Smooth muscle cell (in vitro differentiated cells): ENCODE measurements at regions not wholly inside any gene's neighbourhood (a gene's known extent, or its start where the extent isn't known, plus 50 kb on each side); places are given as distances from the start of the nearest gene placed in this dataset.

Experiments
- DNase-seq: peaks from one replicate; lab custom pipeline; 2025; ENCODE audit not compliant: unreplicated experiment; lab: John Stamatoyannopoulos, UW
- H2AFZ ChIP-seq: fragments of 200-600 bp; sonication (generic); 2 replicates; pipeline ENCODE4 v1.6.0; 2016; ENCODE audit warnings: antibody characterized with exemption, low read depth, mild to moderate bottlenecking
- H3F3A ChIP-seq: fragments of 200-600 bp; sonication (generic); 2 replicates; pipeline ENCODE4 v1.6.0; 2017; ENCODE audit warnings: antibody characterized with exemption, low read depth
- H3K27ac ChIP-seq: fragments of 200-600 bp; sonication (generic); 2 replicates; pipeline ENCODE4 v1.5.1; 2016; ENCODE audit warnings: low read depth, mild to moderate bottlenecking
- H3K27me3 ChIP-seq: fragments of 200-600 bp; sonication (generic); 2 replicates; pipeline ENCODE4 v1.6.1; 2016; ENCODE audit warnings: low read depth, mild to moderate bottlenecking
- H3K36me3 ChIP-seq: fragments of 200-600 bp; sonication (generic); 2 replicates; pipeline ENCODE4 v1.5.1; 2016; ENCODE audit warnings: low read depth
- H3K4me1 ChIP-seq: fragments of 200-600 bp; sonication (generic); 2 replicates; pipeline ENCODE4 v1.5.1; 2016; ENCODE audit warnings: low read depth
- H3K4me2 ChIP-seq: fragments of 200-600 bp; sonication (generic); 2 replicates; pipeline ENCODE4 v1.6.0; 2016; ENCODE audit warnings: mild to moderate bottlenecking
- H3K4me3 ChIP-seq: fragments of 200-600 bp; sonication (generic); 2 replicates; pipeline ENCODE4 v1.5.1; 2016; ENCODE audit warnings: mild to moderate bottlenecking
- H3K79me2 ChIP-seq: fragments of 200-600 bp; sonication (generic); 2 replicates; pipeline ENCODE4 v1.6.0; 2016; ENCODE audit warnings: low read depth, mild to moderate bottlenecking
- H3K9ac ChIP-seq: fragments of 200-600 bp; sonication (generic); 2 replicates; pipeline ENCODE4 v1.6.0; 2016; ENCODE audit warnings: low read depth
- H3K9me3 ChIP-seq: fragments of 200-600 bp; sonication (generic); replicated peaks from 2 replicates; pipeline ENCODE4 v1.5.1; 2016; ENCODE audit warnings: low read depth
- H4K20me1 ChIP-seq: fragments of 200-600 bp; sonication (generic); 2 replicates; pipeline ENCODE4 v1.6.0; 2016; ENCODE audit warnings: low read depth
- WGBS: methylation state at CpG from one replicate; pipeline ENCODE4 v1.1.7; 2016; ENCODE audit warnings: low lambda C conversion rate; 5-methylcytosine and 5-hydroxymethylcytosine counted together
- TF ChIP-seq, protein P1 (sequence below): fragments of 200-600 bp; sonication (generic); IDR thresholded peaks from 2 replicates; pipeline ENCODE4 v1.5.1; 2017; ENCODE audit warnings: borderline replicate concordance, mild to moderate bottlenecking, antibody characterized with exemption; ENCODE audit not compliant: insufficient read depth, poor library complexity, severe bottlenecking

DNA sequence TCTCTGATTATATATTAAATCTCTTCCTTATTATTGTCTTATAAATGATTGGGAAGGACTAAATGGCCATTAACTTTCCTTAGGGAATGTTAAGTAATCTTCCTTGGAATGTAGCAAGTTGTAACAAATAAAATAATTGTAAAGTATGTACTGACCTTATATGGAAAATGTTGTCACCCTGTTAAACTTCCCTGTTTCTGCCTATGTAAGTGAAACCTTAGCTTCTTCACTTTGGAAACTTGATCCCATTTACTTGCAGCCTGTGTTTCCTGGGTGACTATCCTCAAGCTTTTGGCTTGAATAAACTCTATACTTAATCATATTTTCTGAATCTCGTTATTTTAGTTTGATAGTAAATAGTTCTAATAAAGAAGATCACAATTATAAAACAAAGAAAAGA, 519.5 kb upstream of the PTCHD4 start:
- no peaks in the 10 kb centered on the region for H3K9me3 ChIP-seq
- H3K4me1 ChIP-seq = no peaks in the 10 kb centered on the region
- no peaks in the 10 kb centered on the region for H3F3A ChIP-seq
- 86% methylated on average over 1 of the region's 1 CpG for WGBS
- no peak overlapping the region for H3K4me3 ChIP-seq
- H3K79me2 ChIP-seq = no peaks in the 10 kb centered on the region
- no peaks in the 10 kb centered on the region for H3K36me3 ChIP-seq
- H3K27ac ChIP-seq = no peak overlapping the region
- DNase-seq = no peak
- H3K9ac ChIP-seq = no peak overlapping the region
- no peak overlapping the region for H2AFZ ChIP-seq
- no peaks in the 10 kb centered on the region for H4K20me1 ChIP-seq
- TF ChIP-seq, protein P1, sequence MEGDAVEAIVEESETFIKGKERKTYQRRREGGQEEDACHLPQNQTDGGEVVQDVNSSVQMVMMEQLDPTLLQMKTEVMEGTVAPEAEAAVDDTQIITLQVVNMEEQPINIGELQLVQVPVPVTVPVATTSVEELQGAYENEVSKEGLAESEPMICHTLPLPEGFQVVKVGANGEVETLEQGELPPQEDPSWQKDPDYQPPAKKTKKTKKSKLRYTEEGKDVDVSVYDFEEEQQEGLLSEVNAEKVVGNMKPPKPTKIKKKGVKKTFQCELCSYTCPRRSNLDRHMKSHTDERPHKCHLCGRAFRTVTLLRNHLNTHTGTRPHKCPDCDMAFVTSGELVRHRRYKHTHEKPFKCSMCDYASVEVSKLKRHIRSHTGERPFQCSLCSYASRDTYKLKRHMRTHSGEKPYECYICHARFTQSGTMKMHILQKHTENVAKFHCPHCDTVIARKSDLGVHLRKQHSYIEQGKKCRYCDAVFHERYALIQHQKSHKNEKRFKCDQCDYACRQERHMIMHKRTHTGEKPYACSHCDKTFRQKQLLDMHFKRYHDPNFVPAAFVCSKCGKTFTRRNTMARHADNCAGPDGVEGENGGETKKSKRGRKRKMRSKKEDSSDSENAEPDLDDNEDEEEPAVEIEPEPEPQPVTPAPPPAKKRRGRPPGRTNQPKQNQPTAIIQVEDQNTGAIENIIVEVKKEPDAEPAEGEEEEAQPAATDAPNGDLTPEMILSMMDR = no peak
- H3K4me2 ChIP-seq = no peak overlapping the region
- no peaks in the 10 kb centered on the region for H3K27me3 ChIP-seq

DNA sequence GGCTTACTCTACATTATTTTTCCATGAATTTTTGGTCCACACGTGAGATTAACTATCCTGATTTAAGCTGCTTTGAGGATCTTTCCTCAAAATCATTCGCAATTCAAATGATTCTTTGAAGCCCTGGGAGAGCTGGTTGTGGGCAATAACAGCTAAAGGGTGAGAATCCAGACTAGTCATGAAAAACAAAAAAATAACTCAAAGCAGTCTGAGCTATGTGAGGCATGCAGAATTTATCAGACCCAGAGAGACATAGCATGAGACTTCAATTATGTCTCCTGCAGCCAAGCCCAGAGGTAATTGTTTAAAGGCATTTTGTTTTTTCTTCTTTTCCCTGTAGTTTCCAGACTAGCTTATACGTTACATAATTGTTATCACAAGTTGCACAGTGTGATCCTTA, 517.3 kb upstream of the PTCHD4 start:
- WGBS = 32% methylated on average over 3 of the region's 3 CpGs

DNA sequence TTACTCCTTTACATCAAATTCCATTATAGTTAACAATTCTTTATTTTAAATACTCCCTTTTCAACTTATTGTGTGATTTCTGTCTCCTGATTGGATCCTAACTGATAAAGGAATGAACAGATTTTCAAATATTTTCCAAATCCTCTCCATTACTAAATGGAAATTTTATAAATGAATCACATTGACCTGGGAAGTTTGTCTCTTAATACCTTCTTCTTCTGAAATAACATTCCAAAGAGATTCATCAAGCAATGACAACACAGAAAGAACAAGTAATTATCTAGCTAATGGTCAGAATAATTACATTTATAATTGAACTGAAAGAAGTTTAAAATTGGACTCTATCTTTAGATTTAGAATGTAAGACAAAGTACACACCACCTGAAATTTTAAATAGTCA, 515.4 kb upstream of the PTCHD4 start:
- Histone ChIP-seq H3K27ac (no peak overlapping the region), H3F3A (no peaks in the 10 kb centered on the region), H3K9ac (no peak overlapping the region), H3K4me3 (no peak overlapping the region), H2AFZ (no peak overlapping the region), H4K20me1 (no peaks in the 10 kb centered on the region), H3K9me3 (no peaks in the 10 kb centered on the region), H3K79me2 (no peaks in the 10 kb centered on the region), H3K27me3 (no peaks in the 10 kb centered on the region), H3K4me1 (no peaks in the 10 kb centered on the region), H3K4me2 (no peak overlapping the region), H3K36me3 (no peaks in the 10 kb centered on the region)
- TF ChIP-seq, protein P1 = no peak
- no peak for DNase-seq

More for the DNA sequence above, 517.3 kb upstream of the PTCHD4 start:
- Histone ChIP-seq H3K27me3 (no peaks in the 10 kb centered on the region), H3K79me2 (no peaks in the 10 kb centered on the region), H3K4me1 (no peaks in the 10 kb centered on the region), H3K27ac (no peak overlapping the region), H4K20me1 (no peaks in the 10 kb centered on the region), H2AFZ (no peak overlapping the region), H3K4me2 (no peak overlapping the region), H3K9ac (no peak overlapping the region), H3K36me3 (no peaks in the 10 kb centered on the region), H3K4me3 (no peak overlapping the region), H3F3A (no peaks in the 10 kb centered on the region), H3K9me3 (no peaks in the 10 kb centered on the region)
- DNase-seq = no peak
- TF ChIP-seq, protein P1 = no peak

- Histone ChIP-seq H3F3A (no peaks in the 10 kb centered on the region), H3K36me3 (no peaks in the 10 kb centered on the region), H3K27ac (no peak overlapping the region), H3K9ac (no peak overlapping the region), H3K4me1 (no peaks in the 10 kb centered on the region), H3K4me2 (no peak overlapping the region), H3K9me3 (no peaks in the 10 kb centered on the region), H2AFZ (no peak overlapping the region), H3K4me3 (no peak overlapping the region), H3K79me2 (no peaks in the 10 kb centered on the region), H4K20me1 (no peaks in the 10 kb centered on the region), H3K27me3 (no peaks in the 10 kb centered on the region)
- TF ChIP-seq, protein P1 = no peak
- DNase-seq = no peak
- 79% methylated on average over 3 of the region's 3 CpGs for WGBS
Measured at GRCh38 chr6:48624631-48625030, 513.6 kb upstream of the PTCHD4 start.
